HCT116 (cell line): ENCODE measurements at regions not wholly inside any gene's neighbourhood (a gene's known extent, or its start where the extent isn't known, plus 50 kb on each side); places are given as distances from the start of the nearest gene placed in this dataset.

ENCODE experiments used
- ATAC-seq: fragments of 200-7000 bp; cut with Tn5 transposase; 2 replicates; pipeline ENCODE4 v1.9.1; 2020; ENCODE audit warnings: mild to moderate bottlenecking, moderate library complexity
- BruUV-seq: library from RNA; stranded (reverse); fragments of 400-500 nt; replicated peaks from 2 replicates; lab custom pipeline; 2021; lab: Mats Ljungman, UMichigan
- CTCF ChIA-PET: fragments of 300-600 bp; sonication (Branson Sonifier 250); formaldehyde crosslinking; loops from one replicate; lab custom pipeline; 2021; ENCODE audit warnings: antibody characterized with exemption; lab: Charles Lee
- POLR2A ChIA-PET: fragments of 300-600, 350-600 bp; sonication (Branson Sonifier 250); formaldehyde crosslinking; loops from one replicate; lab custom pipeline; 2021; ENCODE audit warnings: antibody characterized with exemption; lab: Charles Lee
- RAD21 ChIA-PET, 2 experiments: fragments of 300-600 bp; sonication (Branson Sonifier 250); formaldehyde crosslinking; loops; one replicate each; lab custom pipeline; 2023; ENCODE audit warnings: low total read pairs in 2 of 2; ENCODE audit not compliant: uncharacterized antibody in 2 of 2, unreplicated experiment in 2 of 2, low non-redundant PET in 1 of 2; lab: Charles Lee
- DNase-seq: peaks from one replicate; pipeline ENCODE4 v3.0.0-alpha.2; 2010; ENCODE audit warnings: low read depth, low spot score
- H2AFZ ChIP-seq: fragments of 200-600 bp; shearing (Covaris generic), sonication (generic); 2 replicates; pipeline ENCODE4 v1.6.1; 2017; ENCODE audit warnings: low read depth, mixed run types, mixed read lengths, antibody characterized with exemption, low read length; ENCODE audit not compliant: poor library complexity, severe bottlenecking
- H3K27ac ChIP-seq: 2 replicates; pipeline ENCODE4 v1.5.1; 2012; ENCODE audit warnings: low read depth, low read length
- H3K27me3 ChIP-seq: fragments of 200-600 bp; sonication (generic); 2 replicates; pipeline ENCODE4 v1.6.1; 2016; ENCODE audit warnings: mixed run types, low read length, mixed read lengths; ENCODE audit not compliant: insufficient read depth
- H3K36me3 ChIP-seq, 2 experiments: fragments of 200-500 bp in 1 of 2; fragments of 200-600 bp in 1 of 2; sonication (Bioruptor generic) in 1 of 2; sonication (generic) in 1 of 2; 2 replicates each; pipeline versions ENCODE4 v1.5.1 to v1.6.1; 2014 to 2016; ENCODE audit warnings: low read length in 2 of 2, inconsistent platforms in 1 of 2, mixed read lengths in 1 of 2, mixed run types in 1 of 2; ENCODE audit not compliant: insufficient read depth in 2 of 2, control insufficient read depth in 1 of 2
- H3K4me1 ChIP-seq, 2 experiments: fragments of 200-600 bp in 1 of 2; sonication (generic) in 1 of 2; 2 replicates each; pipeline versions ENCODE4 v1.5.1 to v1.6.1; 2012 to 2017; ENCODE audit warnings: low read length in 2 of 2, inconsistent platforms in 1 of 2, mild to moderate bottlenecking in 1 of 2, mixed read lengths in 1 of 2, mixed run types in 1 of 2, moderate library complexity in 1 of 2; ENCODE audit not compliant: insufficient read depth in 2 of 2, control insufficient read depth in 1 of 2
- H3K4me2 ChIP-seq: fragments of 200-600 bp; sonication (generic); 2 replicates; pipeline ENCODE4 v1.6.1; 2017; ENCODE audit warnings: mixed run types, low read length, mixed read lengths
- H3K4me3 ChIP-seq, 2 experiments: fragments of 200-600 bp in 1 of 2; sonication (generic) in 1 of 2; replicated peaks in 1 of 2; 2 replicates each; pipeline ENCODE4 v1.5.1; 2011 to 2016; ENCODE audit warnings: low read length in 2 of 2, control low read depth in 1 of 2, low read depth in 1 of 2, mild to moderate bottlenecking in 1 of 2, mixed read lengths in 1 of 2, mixed run types in 1 of 2
- H3K79me2 ChIP-seq: fragments of 200-600 bp; sonication (generic); 2 replicates; pipeline ENCODE4 v1.6.1; 2017; ENCODE audit warnings: mild to moderate bottlenecking, mixed run types, low read length, moderate library complexity, mixed read lengths; ENCODE audit not compliant: insufficient read depth
- H3K9ac ChIP-seq: fragments of 200-600 bp; sonication (generic); 2 replicates; pipeline ENCODE4 v1.6.1; 2016; ENCODE audit warnings: low read length, mixed read lengths
- H3K9me2 ChIP-seq: fragments of 200-600 bp; sonication (generic), shearing (Covaris generic); 2 replicates; pipeline ENCODE4 v1.6.1; 2017; ENCODE audit warnings: mixed run types, mild to moderate bottlenecking, moderate library complexity; ENCODE audit not compliant: insufficient read depth
- H3K9me3 ChIP-seq, 2 experiments: fragments of 200-500 bp in 1 of 2; fragments of 200-600 bp in 1 of 2; sonication (Bioruptor generic) in 1 of 2; sonication (generic) in 1 of 2; 2 replicates each; pipeline ENCODE4 v1.6.1; 2014 to 2017; ENCODE audit warnings: low read length in 2 of 2, mixed read lengths in 2 of 2, inconsistent platforms in 1 of 2, low read depth in 1 of 2, mild to moderate bottlenecking in 1 of 2, mixed run types in 1 of 2, moderate library complexity in 1 of 2; ENCODE audit not compliant: control insufficient read depth in 1 of 2, insufficient read depth in 1 of 2
- H4K20me1 ChIP-seq: fragments of 200-600 bp; sonication (generic), shearing (Covaris generic); 2 replicates; pipeline ENCODE4 v1.6.1; 2017; ENCODE audit warnings: mixed run types, mild to moderate bottlenecking, moderate library complexity; ENCODE audit not compliant: insufficient read depth
- CEBPB ChIP-seq: IDR thresholded peaks from 2 replicates; pipeline ENCODE4 v1.6.1; 2012; ENCODE audit warnings: low read depth
- ELF1 ChIP-seq: IDR thresholded peaks from 2 replicates; pipeline ENCODE4 v1.6.1; 2012; ENCODE audit warnings: low read depth, borderline replicate concordance
- EZH2 ChIP-seq: fragments of 200-600 bp; sonication (generic); IDR thresholded peaks from 2 replicates; pipeline ENCODE4 v1.6.1; 2017; ENCODE audit warnings: antibody characterized with exemption, mixed run types
- JUND ChIP-seq: IDR thresholded peaks from 2 replicates; pipeline ENCODE4 v1.6.1; 2012
- POLR2A ChIP-seq: IDR thresholded peaks from 2 replicates; pipeline ENCODE4 v1.7.0; 2011; ENCODE audit warnings: borderline replicate concordance; ENCODE audit not compliant: insufficient read depth, insufficient read length; ENCODE audit errors: extremely low read depth
- POLR2AphosphoS5 ChIP-seq: IDR thresholded peaks from 2 replicates; pipeline ENCODE4 v1.6.1; 2011; ENCODE audit warnings: mild to moderate bottlenecking, low read depth, low read length, moderate library complexity
- REST ChIP-seq: IDR thresholded peaks from 2 replicates; pipeline ENCODE4 v1.6.1; 2012; ENCODE audit warnings: low read depth
- SP1 ChIP-seq: IDR thresholded peaks from 2 replicates; pipeline ENCODE4 v1.6.1; 2012; ENCODE audit warnings: low read depth
- TCF7L2 ChIP-seq: IDR thresholded peaks from 2 replicates; pipeline ENCODE4 v1.7.0; 2011; ENCODE audit warnings: borderline replicate concordance, inconsistent platforms; ENCODE audit not compliant: insufficient read depth, insufficient read length; ENCODE audit errors: extremely low read depth
- intact Hi-C: fragments of 100-400 bp; cut with micrococcal nuclease; formaldehyde crosslinking; loops from 2 replicates; pipeline ENCODE4 v1.10.0; 2022
- TF ChIP-seq, protein P1 (sequence below): IDR thresholded peaks from 2 replicates; pipeline ENCODE4 v1.6.1; 2012
- TF ChIP-seq, protein P2 (sequence below): IDR thresholded peaks from 2 replicates; pipeline ENCODE4 v1.6.1; 2012
- TF ChIP-seq, protein P3 (sequence below), 3 experiments: fragments of 200-600 bp in 1 of 3; sonication (generic) in 1 of 3; IDR thresholded peaks in 2 of 3; conservative IDR thresholded peaks in 1 of 3; 2 replicates each; pipeline ENCODE4 v1.5.1; 2012 to 2017; ENCODE audit warnings: low read depth in 2 of 3, low read length in 2 of 3, antibody characterized with exemption in 1 of 3, borderline replicate concordance in 1 of 3, control low read depth in 1 of 3, mild to moderate bottlenecking in 1 of 3, mixed read lengths in 1 of 3, mixed run types in 1 of 3, moderate library complexity in 1 of 3; ENCODE audit not compliant: insufficient read depth in 1 of 3

DNA sequence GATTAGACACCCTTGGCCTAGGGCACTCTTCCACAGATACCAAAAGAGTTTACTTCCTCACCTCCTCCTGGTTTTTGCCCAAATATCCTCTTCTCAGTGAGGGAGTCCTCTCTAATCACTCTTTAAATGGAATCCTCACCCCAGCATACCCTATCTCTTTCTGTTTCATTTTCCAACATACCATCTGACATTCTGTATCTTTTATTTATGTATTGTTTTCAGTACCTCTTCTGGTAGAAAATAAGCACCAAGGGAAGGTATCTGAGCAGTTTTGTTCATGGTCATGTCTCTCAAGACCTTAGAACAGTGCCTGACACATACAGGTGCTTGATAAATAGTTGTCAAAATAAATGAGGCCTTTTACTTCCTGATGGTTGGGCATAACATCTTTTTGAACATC lies 55.1 kb downstream of the KIAA0408 start:
- TF ChIP-seq CEBPB (no peak), JUND (no peak), EZH2 (no peak), POLR2A (no peak), REST (no peak), SP1 (no peak), TCF7L2 (no peak), POLR2AphosphoS5 (no peak), ELF1 (no peak)
- TF ChIP-seq, protein P1, sequence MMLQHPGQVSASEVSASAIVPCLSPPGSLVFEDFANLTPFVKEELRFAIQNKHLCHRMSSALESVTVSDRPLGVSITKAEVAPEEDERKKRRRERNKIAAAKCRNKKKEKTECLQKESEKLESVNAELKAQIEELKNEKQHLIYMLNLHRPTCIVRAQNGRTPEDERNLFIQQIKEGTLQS = no peak
- TF ChIP-seq, protein P2, sequence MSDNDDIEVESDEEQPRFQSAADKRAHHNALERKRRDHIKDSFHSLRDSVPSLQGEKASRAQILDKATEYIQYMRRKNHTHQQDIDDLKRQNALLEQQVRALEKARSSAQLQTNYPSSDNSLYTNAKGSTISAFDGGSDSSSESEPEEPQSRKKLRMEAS = no peak
- TF ChIP-seq, protein P3, sequence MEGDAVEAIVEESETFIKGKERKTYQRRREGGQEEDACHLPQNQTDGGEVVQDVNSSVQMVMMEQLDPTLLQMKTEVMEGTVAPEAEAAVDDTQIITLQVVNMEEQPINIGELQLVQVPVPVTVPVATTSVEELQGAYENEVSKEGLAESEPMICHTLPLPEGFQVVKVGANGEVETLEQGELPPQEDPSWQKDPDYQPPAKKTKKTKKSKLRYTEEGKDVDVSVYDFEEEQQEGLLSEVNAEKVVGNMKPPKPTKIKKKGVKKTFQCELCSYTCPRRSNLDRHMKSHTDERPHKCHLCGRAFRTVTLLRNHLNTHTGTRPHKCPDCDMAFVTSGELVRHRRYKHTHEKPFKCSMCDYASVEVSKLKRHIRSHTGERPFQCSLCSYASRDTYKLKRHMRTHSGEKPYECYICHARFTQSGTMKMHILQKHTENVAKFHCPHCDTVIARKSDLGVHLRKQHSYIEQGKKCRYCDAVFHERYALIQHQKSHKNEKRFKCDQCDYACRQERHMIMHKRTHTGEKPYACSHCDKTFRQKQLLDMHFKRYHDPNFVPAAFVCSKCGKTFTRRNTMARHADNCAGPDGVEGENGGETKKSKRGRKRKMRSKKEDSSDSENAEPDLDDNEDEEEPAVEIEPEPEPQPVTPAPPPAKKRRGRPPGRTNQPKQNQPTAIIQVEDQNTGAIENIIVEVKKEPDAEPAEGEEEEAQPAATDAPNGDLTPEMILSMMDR (IDR thresholded peaks at IDR 0.05 in 2 of 3, conservative IDR thresholded peaks at IDR 0.05 in 1 of 3; ENCODE audit: borderline replicate concordance in 1 of 3, insufficient read depth in 1 of 3, low read depth in 2 of 3, low read length in 2 of 3) = no peak
- TF ChIP-seq, all 23 proteins: peak for 0
- POLR2A ChIA-PET = no interaction called here
- RAD21 ChIA-PET = no interaction called here
- Histone ChIP-seq H3K9ac (no peak overlapping the region), H3K9me3 (no peaks in the 10 kb centered on the region), H3K4me2 (no peak overlapping the region), H4K20me1 (no peaks in the 10 kb centered on the region), H3K27me3 (no peaks in the 10 kb centered on the region), H3K4me1 (no peaks in the 10 kb centered on the region), H3K9me2 (no peaks in the 10 kb centered on the region), H3K27ac (no peak overlapping the region), H2AFZ (no peak overlapping the region), H3K4me3 (no peak overlapping the region), H3K36me3 (no peaks in the 10 kb centered on the region), H3K79me2 (no peaks in the 10 kb centered on the region)
- ATAC-seq = no peak
- CTCF ChIA-PET = no interaction called here
- intact Hi-C loops = no loop called here
- no TSS peak for BruUV-seq
- DNase-seq = no peak
